ENCODE measurements at regions not wholly inside any gene's neighbourhood (a gene's known extent, or its start where the extent isn't known, plus 50 kb on each side); places are given as distances from the start of the nearest gene placed in this dataset.

DNA sequence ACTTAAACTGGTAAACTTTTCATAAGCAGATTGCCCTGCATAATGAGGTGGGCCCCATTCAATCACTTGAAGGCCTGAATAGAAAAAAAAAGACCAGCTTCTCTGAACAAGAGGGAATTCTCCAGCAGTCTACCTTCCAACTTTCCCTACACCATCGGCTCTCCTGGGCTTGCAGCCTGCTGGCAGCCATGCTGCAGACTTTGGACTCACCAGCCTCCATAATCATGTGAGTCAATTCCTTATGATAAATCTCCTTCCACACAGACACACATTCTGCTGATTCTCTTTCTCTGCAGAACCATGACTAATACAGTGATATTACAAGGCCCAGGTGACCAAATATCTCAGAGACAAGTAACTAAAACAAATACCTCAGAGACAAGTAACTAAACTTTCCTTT, 113.8 kb upstream of the WDR17 start:
- no peak for DNase-seq

- DNase-seq = no peak
These were observed 112.5 kb upstream of the WDR17 start for GRCh38 chr4:175953116-175953515.

DNA sequence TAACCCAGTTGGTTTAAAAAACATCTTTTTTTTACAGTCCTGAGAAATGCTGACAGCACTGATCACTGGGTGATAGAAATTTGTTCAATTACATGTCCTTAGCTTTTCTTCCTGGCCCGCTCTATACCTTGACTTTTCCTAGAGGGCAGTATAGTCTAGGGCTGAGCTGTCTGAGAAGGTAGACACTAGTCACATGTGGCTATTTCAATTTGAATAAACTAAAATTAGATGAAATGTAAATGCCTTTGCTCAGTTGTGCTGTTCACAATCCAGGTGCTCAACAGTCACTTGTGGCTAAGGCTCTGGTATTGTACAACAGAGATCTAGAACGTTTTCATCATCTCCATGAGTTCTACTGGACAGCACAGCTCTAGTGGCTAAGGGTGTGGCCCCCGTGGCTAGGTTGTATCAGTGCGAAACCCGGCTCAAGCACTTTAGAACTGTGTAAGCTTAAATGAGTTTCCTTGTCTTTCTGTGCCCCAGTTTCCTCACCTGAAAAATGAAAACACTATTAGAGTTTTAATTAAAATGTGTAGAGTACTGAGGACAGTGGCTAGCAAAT, 111.6 kb upstream of the WDR17 start:
- DNase-seq = peak; percentile 53

DNA sequence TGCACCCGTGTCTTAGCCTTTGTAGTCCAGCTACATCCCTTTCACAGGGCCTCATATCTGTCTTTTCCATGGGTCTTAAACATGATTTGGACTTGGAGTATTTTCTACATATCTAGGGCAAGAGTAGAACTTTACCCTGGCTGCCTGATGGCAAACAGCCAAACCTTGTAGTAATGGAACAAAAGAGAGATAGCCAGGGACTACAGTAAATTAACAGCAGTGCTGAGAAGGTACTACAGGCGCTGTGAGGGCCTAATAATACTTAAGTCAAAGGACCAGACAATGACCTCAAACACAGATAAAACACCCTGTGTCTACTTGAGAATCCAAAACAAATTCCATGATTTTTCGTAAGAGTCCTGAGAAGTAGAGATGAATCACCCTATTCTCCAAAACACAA, 111.0 kb upstream of the WDR17 start:
- no peak for DNase-seq

DNA sequence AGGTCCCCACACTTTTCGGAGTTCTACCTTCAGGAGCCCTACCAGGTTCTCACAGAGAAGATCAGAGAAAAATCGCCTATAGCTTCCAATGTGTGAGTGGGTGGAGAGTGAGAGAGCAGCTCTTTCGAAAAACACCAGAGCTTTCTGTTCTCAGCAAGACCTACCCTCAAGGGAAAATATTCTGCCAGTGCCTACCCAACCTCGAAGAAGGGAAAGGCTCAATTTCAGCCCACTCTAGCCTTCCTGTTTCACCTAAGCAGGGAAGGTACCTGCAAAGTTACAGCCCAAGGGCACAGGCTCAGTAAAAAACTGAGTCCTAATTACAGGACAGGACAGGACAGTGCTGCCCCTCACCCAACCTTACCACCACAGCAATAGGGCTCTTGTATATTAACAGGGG, 104.0 kb upstream of the WDR17 start:
- no peak for DNase-seq

DNA sequence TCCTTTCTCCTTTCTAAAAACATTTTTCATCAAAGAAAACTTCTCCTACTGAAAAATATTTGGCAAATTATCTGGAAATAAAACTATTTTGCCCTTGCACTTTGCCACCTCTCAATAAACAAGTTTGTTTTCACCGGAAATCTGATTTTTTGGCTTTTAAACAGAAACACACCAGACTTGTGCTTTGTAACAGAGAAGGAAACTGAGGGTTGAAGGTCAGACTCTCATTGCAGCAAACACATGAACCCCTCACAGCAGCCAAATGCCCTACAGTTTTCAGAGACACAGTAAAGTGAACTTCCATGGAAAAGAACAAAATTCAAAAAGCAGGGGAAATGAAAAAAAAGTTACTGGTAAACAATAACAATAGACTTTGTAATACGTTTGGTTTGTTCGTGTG, 95.6 kb upstream of the WDR17 start:
- no peak for DNase-seq

- DNase-seq = peak; percentile 20
These were observed 94.9 kb upstream of the WDR17 start for GRCh38 chr4:175970724-175971123.

- peak; percentile 10 for DNase-seq
These were observed 94.1 kb upstream of the WDR17 start for GRCh38 chr4:175971388-175972179.

DNA sequence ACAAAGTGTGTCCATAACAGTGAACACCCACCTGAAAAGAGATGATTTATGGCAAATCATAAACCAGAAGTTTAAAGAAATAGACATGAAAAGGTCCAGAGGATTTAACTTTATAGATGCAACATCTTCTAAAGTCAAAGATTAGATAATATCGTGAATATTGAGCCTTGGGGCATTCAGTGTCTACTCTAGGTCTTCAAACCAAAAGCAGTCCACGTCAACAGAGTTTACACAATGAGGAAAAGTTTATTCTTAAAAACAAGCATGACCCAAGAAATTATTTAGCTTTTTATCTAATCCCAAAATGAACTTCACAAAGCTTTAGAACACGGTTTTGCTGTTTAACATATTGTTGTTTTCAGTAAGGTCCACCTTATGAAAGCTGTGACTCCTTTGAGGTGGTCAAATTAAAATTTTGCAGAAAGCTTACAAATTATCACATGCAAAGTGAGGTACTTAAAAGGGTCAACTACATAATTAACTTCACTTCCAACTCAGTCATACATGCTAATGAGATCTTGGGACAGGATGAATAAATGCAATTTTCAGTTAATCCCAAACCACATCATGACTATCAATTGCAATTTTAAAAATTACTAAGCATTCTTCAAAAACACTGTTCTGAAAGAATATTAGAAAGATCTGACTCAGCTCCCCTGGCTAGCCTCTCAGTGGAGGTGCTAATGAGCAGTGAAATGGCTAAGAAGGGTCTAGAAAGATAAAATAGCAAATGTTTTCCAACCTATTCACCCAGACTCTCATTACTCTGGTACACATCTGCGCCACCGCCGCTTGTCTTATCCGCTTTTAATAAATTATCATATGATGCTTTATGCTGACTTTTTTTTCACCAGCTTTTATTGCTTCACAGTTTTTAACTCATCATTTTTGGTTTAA, 92.4 kb upstream of the WDR17 start:
- no peak for DNase-seq

- DNase-seq = no peak
These were observed 82.0 kb upstream of the WDR17 start for GRCh38 chr4:175983636-175984035.

DNA sequence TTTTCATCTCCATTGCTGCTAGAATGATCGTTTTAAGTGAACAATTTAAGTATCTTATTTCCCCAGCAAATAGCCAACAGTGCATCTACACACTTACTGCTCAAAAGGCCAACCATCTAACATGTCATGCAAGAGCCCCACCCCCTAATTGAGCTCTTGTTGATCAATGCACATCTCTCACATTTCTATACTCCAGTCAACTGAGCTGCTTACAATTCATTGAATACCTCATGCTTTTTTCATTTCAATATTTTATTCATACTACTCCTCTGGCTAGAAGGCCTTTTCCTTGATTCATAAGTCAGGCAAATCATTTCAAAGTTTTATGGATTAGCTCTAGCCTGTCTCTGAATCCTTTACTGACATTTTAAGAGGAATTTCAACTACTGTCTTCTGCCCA, 79.0 kb upstream of the WDR17 start:
- no peak for DNase-seq

GRCh38 chr4:175988511-175988910, 77.1 kb upstream of the WDR17 start:
- DNase-seq = no peak

GRCh38 chr4:175996206-175996605, 69.4 kb upstream of the WDR17 start:
- no peak for DNase-seq

DNA sequence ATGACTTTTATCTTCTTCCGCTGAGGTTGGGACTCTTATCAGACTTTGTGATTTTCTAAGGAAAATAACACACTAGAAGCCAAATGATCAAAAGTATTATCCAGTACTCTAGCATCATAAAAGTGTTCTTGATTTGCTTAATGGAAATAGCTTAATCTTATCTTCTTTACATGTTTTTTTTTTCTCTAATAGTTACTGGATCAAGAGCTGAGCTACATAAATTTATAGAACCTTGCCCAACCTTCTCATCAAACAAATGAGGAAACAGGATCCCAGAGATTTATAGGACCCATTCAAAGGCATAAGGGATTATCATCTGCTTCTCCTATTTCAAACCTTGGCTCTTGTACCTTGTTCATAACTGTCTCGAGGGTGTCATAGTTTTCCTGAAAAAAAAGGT, 68.3 kb upstream of the WDR17 start:
- DNase-seq = no peak

- peak; percentile 32 for DNase-seq
These were observed 66.9 kb upstream of the WDR17 start for GRCh38 chr4:175998782-175999181.

DNA sequence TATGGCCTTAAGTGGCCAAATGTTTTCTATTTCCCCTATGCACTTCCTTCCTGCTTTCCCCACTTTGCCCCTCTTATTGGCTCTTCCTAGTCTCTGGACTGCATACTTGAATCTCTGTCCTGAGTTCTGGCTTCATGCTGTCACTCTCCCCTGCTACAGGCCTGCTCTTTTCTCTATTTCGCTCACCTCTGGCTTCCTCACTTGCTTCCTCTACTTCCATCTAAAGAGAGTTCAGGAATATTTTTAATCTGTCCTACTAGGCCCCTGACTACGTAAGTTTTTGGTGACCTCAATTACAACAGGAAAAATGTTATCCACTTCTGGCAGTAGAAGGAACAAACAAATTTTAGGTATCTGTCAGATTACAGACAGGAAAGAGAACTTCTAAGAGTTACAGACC, 65.7 kb upstream of the WDR17 start:
- no peak for DNase-seq

DNA sequence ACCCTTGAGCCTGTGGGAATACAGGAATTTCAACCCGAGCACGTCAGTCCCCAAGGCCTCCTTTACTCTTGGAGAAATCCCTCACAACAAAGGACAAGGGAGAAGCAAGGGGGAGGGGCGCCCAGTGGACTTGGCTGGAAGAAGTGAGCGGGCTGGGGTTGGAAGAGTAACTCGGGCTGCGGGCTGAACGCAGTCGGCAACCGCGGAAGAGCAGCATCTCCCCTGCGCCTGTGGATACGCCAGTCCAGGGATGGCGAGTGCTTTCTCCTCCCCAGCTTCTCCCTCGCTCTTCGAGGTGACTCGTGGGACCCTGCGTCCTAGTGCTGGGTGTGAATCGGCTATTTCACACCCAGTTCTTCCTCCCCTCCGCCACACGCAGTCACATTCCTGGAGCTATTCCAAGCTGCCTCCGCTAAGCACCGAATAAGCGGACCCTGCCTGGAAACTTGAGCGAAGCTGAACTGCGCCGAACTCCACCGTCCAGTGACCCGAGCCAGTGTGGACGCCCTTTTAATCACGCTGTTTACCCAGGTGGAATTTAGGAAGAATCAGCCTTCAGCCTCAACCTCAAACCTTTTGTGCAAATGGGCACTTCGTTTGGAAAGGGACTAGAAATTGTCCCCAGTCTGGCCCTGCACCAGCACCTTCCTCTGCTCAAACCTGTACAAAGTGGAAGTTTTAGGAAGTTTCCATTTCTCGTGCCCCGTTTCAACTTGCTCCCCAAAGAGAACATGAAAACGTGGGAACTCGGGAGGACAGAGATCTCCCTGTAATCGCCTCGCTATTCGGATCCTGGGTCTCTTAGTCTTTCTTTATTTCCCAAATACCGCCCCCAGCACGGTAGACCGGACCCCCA, 64.3 kb upstream of the WDR17 start:
- no peak for DNase-seq

- peak; percentile 23 for DNase-seq
These were observed 63.5 kb upstream of the WDR17 start for GRCh38 chr4:176002007-176002613.

DNA sequence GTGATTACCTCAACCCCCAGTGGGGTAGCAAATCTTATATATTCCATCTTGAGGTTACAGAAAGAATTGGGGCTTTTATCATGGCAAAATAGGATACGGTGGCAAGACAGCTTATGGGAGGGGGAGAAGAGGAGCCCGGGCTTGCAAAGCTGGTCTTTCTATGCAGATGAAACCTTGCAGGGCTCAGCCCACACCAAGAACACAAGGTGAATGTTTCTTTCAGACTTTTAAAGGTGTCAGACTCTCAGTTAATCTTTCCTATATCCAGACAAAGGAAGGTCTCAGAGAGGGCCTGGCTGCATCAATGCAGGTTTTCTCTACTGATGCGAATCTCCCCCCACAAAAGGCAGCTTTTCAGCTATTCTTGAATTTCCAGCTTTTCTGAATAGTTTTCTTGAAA, 59.9 kb upstream of the WDR17 start:
- no peak for DNase-seq

DNA sequence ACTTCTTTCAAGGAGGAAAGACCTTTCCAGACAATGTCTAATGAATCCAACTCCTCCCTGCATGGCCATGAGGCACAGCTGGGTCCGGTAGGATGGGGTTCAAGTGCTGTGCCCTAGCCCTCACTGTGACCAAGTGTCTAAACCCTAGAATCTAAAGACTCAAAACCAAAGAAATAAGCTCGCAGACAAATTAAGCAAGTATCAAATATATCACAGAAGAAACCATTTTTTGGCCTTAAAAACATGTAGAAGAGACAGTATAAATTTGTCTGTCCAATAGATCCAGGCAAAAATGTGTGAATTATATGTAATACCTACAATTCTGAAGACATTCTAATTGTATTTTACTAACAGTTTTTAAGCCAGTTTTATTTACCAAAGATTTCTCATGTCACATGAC, 56.4 kb upstream of the WDR17 start:
- no peak for DNase-seq

DNA sequence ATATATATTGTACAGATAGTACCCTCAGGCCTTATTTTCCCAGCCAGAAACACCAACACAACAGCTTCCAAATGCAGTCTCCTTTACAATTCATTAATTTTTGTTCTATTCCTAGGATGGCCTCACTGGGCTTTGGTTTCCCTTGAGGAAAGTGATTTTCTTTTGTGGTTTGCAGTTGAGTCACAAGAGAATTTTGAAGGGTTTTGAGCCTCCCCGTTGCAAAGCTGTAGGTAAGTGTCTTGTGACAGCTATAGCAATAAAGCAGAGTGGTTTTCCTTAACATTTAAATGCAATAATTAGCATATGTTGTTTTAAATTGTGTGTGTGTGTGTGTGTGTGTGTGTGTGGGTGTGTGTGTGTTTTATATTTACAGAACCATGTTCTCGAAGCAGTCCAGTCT, 54.1 kb upstream of the WDR17 start:
- DNase-seq = no peak

DNA sequence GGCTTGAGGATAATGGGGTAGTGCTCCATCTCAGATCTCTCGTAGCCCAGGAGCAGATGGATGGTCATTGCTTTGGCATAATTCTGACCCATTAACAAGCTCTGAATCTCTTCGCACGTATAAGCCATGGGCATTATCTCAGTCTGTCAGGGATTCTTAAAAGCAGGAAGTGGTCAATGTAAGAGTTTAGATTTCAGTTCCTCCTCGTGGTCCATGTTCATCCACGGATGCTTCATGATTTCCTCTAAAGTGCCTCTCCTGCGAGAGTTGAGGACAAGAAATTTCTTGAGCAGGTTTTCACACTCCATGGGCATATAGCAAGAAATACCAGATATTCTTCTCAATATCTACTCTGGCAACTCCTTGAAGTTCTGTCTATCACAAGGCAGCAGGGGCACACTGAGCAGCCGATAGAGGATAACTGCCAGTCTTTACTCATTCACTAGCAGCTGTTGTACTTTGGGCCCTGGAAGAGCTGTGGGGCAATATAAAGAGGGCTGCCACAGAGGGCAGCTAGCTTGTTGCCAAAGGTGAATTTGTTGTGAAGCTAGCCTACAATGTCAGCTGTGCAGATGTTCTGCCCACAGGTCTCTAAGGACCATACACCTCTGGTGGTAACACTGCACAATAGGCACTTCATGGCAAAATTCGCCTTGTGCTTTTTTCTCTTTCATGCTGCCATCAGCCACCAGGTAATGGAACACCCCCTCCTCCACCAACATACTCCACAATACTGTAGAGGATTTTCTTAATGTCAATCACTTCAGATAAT, 52.0 kb upstream of the WDR17 start:
- peak; percentile 76 for DNase-seq
